Neural cell (in vitro differentiated cells): ENCODE measurements at regions not wholly inside any gene's neighbourhood (a gene's known extent, or its start where the extent isn't known, plus 50 kb on each side); places are given as distances from the start of the nearest gene placed in this dataset.

Experiments used
- H2AFZ ChIP-seq: fragments of 200-600, 300-800 bp; sonication (generic), shearing (Covaris generic); 2 replicates; pipeline ENCODE4 v1.6.0; 2014; ENCODE audit warnings: low read depth, mild to moderate bottlenecking, antibody characterized with exemption, low read length, moderate library complexity
- H3F3A ChIP-seq: fragments of 200-600 bp; shearing (Covaris generic); 2 replicates; pipeline ENCODE4 v1.6.1; 2016; ENCODE audit warnings: mild to moderate bottlenecking, moderate library complexity, mixed read lengths, antibody characterized with exemption, low read length; ENCODE audit not compliant: insufficient read depth, poor library complexity, severe bottlenecking
- H3K27ac ChIP-seq: fragments of 200-600, 300-800 bp; sonication (generic), shearing (Covaris generic); 2 replicates; pipeline ENCODE4 v1.5.1; 2014; ENCODE audit warnings: mild to moderate bottlenecking, low read length, moderate library complexity
- H3K27me3 ChIP-seq: fragments of 300-800, 200-600 bp; sonication (generic), shearing (Covaris generic); 2 replicates; pipeline ENCODE4 v1.6.0; 2014; ENCODE audit warnings: mild to moderate bottlenecking, low read depth, low read length, moderate library complexity; ENCODE audit not compliant: insufficient read depth
- H3K36me3 ChIP-seq: fragments of 300-800, 200-600 bp; sonication (generic), shearing (Covaris generic); 2 replicates; pipeline ENCODE4 v1.5.1; 2014; ENCODE audit warnings: mild to moderate bottlenecking, antibody characterized with exemption, low read length, moderate library complexity; ENCODE audit not compliant: insufficient read depth
- H3K4me2 ChIP-seq: fragments of 300-800, 200-600 bp; sonication (generic), shearing (Covaris generic); 2 replicates; pipeline ENCODE4 v1.6.0; 2014; ENCODE audit warnings: mild to moderate bottlenecking, low read length
- H3K4me3 ChIP-seq: fragments of 300-800, 200-600 bp; sonication (generic), shearing (Covaris generic); 2 replicates; pipeline ENCODE4 v1.5.1; 2014; ENCODE audit warnings: mild to moderate bottlenecking, low read length, moderate library complexity
- H3K79me2 ChIP-seq: fragments of 200-600 bp; shearing (Covaris generic); replicated peaks from 2 replicates; pipeline ENCODE4 v1.6.0; 2014; ENCODE audit warnings: mild to moderate bottlenecking, low read length, moderate library complexity; ENCODE audit not compliant: insufficient read depth
- H3K9ac ChIP-seq: fragments of 300-800, 200-600 bp; sonication (generic), shearing (Covaris generic); 2 replicates; pipeline ENCODE4 v1.6.1; 2016; ENCODE audit warnings: mild to moderate bottlenecking, low read length, mixed read lengths
- H3K9me2 ChIP-seq: fragments of 200-600 bp; shearing (Covaris generic); 2 replicates; pipeline ENCODE4 v1.6.1; 2016; ENCODE audit warnings: mild to moderate bottlenecking, low read length, mixed read lengths; ENCODE audit not compliant: insufficient read depth
- H3K9me3 ChIP-seq: fragments of 200-600, 300-800 bp; sonication (generic), shearing (Covaris generic); 2 replicates; pipeline ENCODE4 v1.6.1; 2016; ENCODE audit warnings: mild to moderate bottlenecking, mixed run types, low read length, moderate library complexity, mixed read lengths
- H4K20me1 ChIP-seq: fragments of 200-600 bp; shearing (Covaris generic); 2 replicates; pipeline ENCODE4 v1.6.1; 2016; ENCODE audit warnings: mild to moderate bottlenecking, mixed run types; ENCODE audit not compliant: insufficient read depth
- EP300 ChIP-seq: fragments of 450-650 bp; conservative IDR thresholded peaks from 2 replicates; pipeline ENCODE4 v1.6.1; 2014; ENCODE audit warnings: antibody characterized with exemption, mild to moderate bottlenecking, moderate library complexity; ENCODE audit not compliant: poor library complexity, severe bottlenecking
- EZH2 ChIP-seq: fragments of 200-600, 300-800 bp; shearing (Covaris generic), sonication (generic); IDR thresholded peaks from 2 replicates; pipeline ENCODE4 v1.6.1; 2014; ENCODE audit warnings: antibody characterized with exemption, low read length, borderline replicate concordance, mild to moderate bottlenecking; ENCODE audit not compliant: insufficient read depth, poor library complexity, severe bottlenecking
- MXI1 ChIP-seq: fragments of 450-650 bp; conservative IDR thresholded peaks from 2 replicates; pipeline ENCODE4 v1.6.1; 2014; ENCODE audit warnings: antibody characterized with exemption, mild to moderate bottlenecking; ENCODE audit not compliant: poor library complexity, severe bottlenecking
- POLR2AphosphoS5 ChIP-seq: IDR thresholded peaks from 2 replicates; pipeline ENCODE4 v1.6.1; 2012
- RAD21 ChIP-seq: fragments of 450-650 bp; conservative IDR thresholded peaks from 2 replicates; pipeline ENCODE4 v1.6.1; 2014; ENCODE audit warnings: antibody characterized with exemption, mild to moderate bottlenecking, moderate library complexity
- SMC3 ChIP-seq: fragments of 450-650 bp; conservative IDR thresholded peaks from 2 replicates; pipeline ENCODE4 v1.6.1; 2014; ENCODE audit warnings: antibody characterized with exemption, mild to moderate bottlenecking, moderate library complexity; ENCODE audit not compliant: poor library complexity
- TAF1 ChIP-seq: IDR thresholded peaks from 2 replicates; pipeline ENCODE4 v1.6.1; 2012; ENCODE audit warnings: low read depth
- TF ChIP-seq, protein P1 (sequence below): IDR thresholded peaks from 2 replicates; pipeline ENCODE4 v1.6.1; 2012; ENCODE audit warnings: borderline replicate concordance
- TF ChIP-seq, protein P2 (sequence below): fragments of 450-650 bp; IDR thresholded peaks from 2 replicates; pipeline ENCODE4 v1.5.1; 2014; ENCODE audit warnings: antibody characterized with exemption, mild to moderate bottlenecking, moderate library complexity; ENCODE audit not compliant: poor library complexity, severe bottlenecking

DNA sequence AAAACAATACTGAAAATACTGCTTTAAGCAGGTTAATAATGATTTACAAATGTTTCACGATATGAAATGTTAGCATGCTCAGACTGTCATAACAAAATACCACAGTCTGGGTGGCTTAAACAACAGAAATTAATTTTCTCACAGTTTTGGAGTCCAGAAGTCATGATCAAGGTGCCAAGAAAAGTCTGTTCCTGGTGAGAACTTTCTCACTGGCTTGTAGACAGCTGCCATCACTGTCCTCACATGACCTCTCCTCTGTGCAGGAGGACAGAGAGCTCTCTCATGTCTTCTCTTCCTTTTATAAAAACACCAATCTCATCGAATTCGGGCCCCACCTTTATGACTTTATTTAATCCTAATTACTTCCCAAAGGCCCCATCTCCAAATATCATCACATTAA is 426.7 kb downstream of the KLHL13 start:
- Histone ChIP-seq H4K20me1 (no peaks in the 10 kb centered on the region), H3K79me2 (no peaks in the 10 kb centered on the region), H3K9ac (no peak overlapping the region), H3K9me2 (no peaks in the 10 kb centered on the region), H3K36me3 (no peaks in the 10 kb centered on the region), H2AFZ (no peak overlapping the region), H3F3A (no peaks in the 10 kb centered on the region), H3K27me3 (no peaks in the 10 kb centered on the region), H3K9me3 (no peaks in the 10 kb centered on the region), H3K27ac (no peak overlapping the region), H3K4me2 (no peak overlapping the region), H3K4me3 (no peak overlapping the region)
- no peak for TF ChIP-seq POLR2AphosphoS5

DNA sequence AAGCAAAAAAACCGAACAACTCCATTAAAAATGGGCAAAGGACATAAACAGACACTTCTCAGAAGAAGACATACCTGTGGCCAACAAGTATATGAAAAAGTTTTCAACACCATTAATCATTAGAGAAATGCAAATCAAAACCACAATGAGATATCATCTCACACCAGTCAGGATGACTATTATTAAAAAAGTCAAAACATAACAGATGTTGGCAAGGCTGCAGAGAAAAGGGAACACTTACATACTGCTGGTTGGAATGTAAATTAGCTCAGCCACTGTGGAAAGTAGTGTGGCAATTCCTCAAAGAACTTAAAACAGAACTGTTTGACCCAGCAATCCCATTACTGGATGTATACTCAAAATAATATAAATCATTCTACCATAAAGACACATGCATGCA is 436.3 kb downstream of the KLHL13 start:
- no peaks in the 10 kb centered on the region for H3K36me3 ChIP-seq

DNA sequence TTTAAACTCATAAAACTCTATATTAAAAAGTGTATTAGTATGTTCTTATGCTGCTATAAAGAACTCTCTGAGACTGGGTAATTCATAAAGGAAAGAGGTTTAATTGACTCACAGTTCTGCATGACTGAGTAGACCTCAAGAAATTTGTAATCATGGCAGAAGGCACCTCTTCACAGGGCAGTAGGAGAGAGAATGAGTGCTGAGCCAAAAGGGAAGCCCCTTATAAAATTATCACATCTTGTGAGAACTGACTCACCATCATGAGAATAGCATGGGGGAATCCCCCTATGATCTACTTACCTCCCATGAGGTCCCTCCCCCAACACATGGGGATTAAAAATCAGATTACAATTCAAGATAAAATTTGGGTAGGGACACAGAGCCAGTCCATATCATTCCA is 463.2 kb downstream of the KLHL13 start:
- no peaks in the 10 kb centered on the region for H3K9me2 ChIP-seq
- no peak overlapping the region for H2AFZ ChIP-seq
- H3K79me2 ChIP-seq: no peaks in the 10 kb centered on the region
- H4K20me1 ChIP-seq: no peaks in the 10 kb centered on the region
- H3K4me2 ChIP-seq: no peak overlapping the region
- H3K9ac ChIP-seq: no peak overlapping the region
- no peaks in the 10 kb centered on the region for H3K36me3 ChIP-seq
- H3K27ac ChIP-seq: no peak overlapping the region
- H3K27me3 ChIP-seq: no peaks in the 10 kb centered on the region
- H3K9me3 ChIP-seq: no peaks in the 10 kb centered on the region
- H3K4me3 ChIP-seq: no peak overlapping the region
- H3F3A ChIP-seq: no peaks in the 10 kb centered on the region
- no peak for TF ChIP-seq RAD21
- TF ChIP-seq, protein P1, sequence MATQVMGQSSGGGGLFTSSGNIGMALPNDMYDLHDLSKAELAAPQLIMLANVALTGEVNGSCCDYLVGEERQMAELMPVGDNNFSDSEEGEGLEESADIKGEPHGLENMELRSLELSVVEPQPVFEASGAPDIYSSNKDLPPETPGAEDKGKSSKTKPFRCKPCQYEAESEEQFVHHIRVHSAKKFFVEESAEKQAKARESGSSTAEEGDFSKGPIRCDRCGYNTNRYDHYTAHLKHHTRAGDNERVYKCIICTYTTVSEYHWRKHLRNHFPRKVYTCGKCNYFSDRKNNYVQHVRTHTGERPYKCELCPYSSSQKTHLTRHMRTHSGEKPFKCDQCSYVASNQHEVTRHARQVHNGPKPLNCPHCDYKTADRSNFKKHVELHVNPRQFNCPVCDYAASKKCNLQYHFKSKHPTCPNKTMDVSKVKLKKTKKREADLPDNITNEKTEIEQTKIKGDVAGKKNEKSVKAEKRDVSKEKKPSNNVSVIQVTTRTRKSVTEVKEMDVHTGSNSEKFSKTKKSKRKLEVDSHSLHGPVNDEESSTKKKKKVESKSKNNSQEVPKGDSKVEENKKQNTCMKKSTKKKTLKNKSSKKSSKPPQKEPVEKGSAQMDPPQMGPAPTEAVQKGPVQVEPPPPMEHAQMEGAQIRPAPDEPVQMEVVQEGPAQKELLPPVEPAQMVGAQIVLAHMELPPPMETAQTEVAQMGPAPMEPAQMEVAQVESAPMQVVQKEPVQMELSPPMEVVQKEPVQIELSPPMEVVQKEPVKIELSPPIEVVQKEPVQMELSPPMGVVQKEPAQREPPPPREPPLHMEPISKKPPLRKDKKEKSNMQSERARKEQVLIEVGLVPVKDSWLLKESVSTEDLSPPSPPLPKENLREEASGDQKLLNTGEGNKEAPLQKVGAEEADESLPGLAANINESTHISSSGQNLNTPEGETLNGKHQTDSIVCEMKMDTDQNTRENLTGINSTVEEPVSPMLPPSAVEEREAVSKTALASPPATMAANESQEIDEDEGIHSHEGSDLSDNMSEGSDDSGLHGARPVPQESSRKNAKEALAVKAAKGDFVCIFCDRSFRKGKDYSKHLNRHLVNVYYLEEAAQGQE: no peak
- TF ChIP-seq, protein P2, sequence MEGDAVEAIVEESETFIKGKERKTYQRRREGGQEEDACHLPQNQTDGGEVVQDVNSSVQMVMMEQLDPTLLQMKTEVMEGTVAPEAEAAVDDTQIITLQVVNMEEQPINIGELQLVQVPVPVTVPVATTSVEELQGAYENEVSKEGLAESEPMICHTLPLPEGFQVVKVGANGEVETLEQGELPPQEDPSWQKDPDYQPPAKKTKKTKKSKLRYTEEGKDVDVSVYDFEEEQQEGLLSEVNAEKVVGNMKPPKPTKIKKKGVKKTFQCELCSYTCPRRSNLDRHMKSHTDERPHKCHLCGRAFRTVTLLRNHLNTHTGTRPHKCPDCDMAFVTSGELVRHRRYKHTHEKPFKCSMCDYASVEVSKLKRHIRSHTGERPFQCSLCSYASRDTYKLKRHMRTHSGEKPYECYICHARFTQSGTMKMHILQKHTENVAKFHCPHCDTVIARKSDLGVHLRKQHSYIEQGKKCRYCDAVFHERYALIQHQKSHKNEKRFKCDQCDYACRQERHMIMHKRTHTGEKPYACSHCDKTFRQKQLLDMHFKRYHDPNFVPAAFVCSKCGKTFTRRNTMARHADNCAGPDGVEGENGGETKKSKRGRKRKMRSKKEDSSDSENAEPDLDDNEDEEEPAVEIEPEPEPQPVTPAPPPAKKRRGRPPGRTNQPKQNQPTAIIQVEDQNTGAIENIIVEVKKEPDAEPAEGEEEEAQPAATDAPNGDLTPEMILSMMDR: no peak
- no peak for TF ChIP-seq TAF1
- no peak for TF ChIP-seq EP300
- no peak for TF ChIP-seq POLR2AphosphoS5

More for the DNA sequence above, 436.3 kb downstream of the KLHL13 start:
- Histone ChIP-seq H3F3A (no peaks in the 10 kb centered on the region), H3K9me3 (no peaks in the 10 kb centered on the region), H3K27ac (no peak overlapping the region), H4K20me1 (no peaks in the 10 kb centered on the region), H3K79me2 (no peaks in the 10 kb centered on the region), H3K4me2 (no peak overlapping the region), H3K27me3 (no peaks in the 10 kb centered on the region), H3K4me3 (no peak overlapping the region), H3K9ac (no peak overlapping the region), H2AFZ (no peak overlapping the region), H3K9me2 (no peaks in the 10 kb centered on the region)
- no peak for TF ChIP-seq POLR2AphosphoS5
- TF ChIP-seq SMC3: no peak
- TF ChIP-seq RAD21: no peak
- TF ChIP-seq, protein P2: no peak
- no peak for TF ChIP-seq EZH2
- no peak for TF ChIP-seq TAF1
- TF ChIP-seq, protein P1: no peak
- no peak for TF ChIP-seq MXI1
- TF ChIP-seq EP300: no peak
